Mesothelial cell of epicardium (in vitro differentiated cells): ENCODE measurements at regions not wholly inside any gene's neighbourhood (a gene's known extent, or its start where the extent isn't known, plus 50 kb on each side); places are given as distances from the start of the nearest gene placed in this dataset.
"Not testable (repeated sequence)": the region's sequence is repeated elsewhere in the genome, so short reads cannot be mapped to it uniquely, and the experiment has no call there.

ENCODE experiments used
- DNase-seq, 2 experiments: peaks; one replicate each; pipeline ENCODE4 v3.0.0; 2021; ENCODE audit warnings: low spot score in 2 of 2; ENCODE audit not compliant: unreplicated experiment in 2 of 2
- H3K27ac Mint-ChIP-seq: 2 replicates; pipeline ENCODE4 v1.8.0; 2021; ENCODE audit warnings: mixed read lengths
- H3K27me3 Mint-ChIP-seq: 2 replicates; pipeline ENCODE4 v1.8.0; 2021; ENCODE audit warnings: low read depth, mixed read lengths
- H3K36me3 Mint-ChIP-seq: 2 replicates; pipeline ENCODE4 v1.8.0; 2021; ENCODE audit warnings: mixed read lengths
- H3K4me1 Mint-ChIP-seq: 2 replicates; pipeline ENCODE4 v1.8.0; 2021; ENCODE audit warnings: mixed read lengths
- H3K4me3 Mint-ChIP-seq: 2 replicates; pipeline ENCODE4 v1.8.0; 2021; ENCODE audit warnings: mild to moderate bottlenecking, moderate library complexity, mixed read lengths
- H3K9me3 Mint-ChIP-seq: 2 replicates; pipeline ENCODE4 v1.8.0; 2021; ENCODE audit warnings: mixed read lengths
- TF ChIP-seq, protein P1 (sequence below): fragments of 200-600 bp; sonication (generic); IDR thresholded peaks from one replicate; pipeline ENCODE4 v1.5.0; 2021; ENCODE audit warnings: antibody characterized with exemption; ENCODE audit not compliant: unreplicated experiment

GRCh38 chr5:25418319-25418859 lies 773.6 kb upstream of the CDH10 start:
- no peak overlapping the region for H3K4me3 Mint-ChIP-seq
- TF ChIP-seq, protein P1, sequence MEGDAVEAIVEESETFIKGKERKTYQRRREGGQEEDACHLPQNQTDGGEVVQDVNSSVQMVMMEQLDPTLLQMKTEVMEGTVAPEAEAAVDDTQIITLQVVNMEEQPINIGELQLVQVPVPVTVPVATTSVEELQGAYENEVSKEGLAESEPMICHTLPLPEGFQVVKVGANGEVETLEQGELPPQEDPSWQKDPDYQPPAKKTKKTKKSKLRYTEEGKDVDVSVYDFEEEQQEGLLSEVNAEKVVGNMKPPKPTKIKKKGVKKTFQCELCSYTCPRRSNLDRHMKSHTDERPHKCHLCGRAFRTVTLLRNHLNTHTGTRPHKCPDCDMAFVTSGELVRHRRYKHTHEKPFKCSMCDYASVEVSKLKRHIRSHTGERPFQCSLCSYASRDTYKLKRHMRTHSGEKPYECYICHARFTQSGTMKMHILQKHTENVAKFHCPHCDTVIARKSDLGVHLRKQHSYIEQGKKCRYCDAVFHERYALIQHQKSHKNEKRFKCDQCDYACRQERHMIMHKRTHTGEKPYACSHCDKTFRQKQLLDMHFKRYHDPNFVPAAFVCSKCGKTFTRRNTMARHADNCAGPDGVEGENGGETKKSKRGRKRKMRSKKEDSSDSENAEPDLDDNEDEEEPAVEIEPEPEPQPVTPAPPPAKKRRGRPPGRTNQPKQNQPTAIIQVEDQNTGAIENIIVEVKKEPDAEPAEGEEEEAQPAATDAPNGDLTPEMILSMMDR = no peak

GRCh38 chr5:25416960-25417359 lies 772.2 kb upstream of the CDH10 start:
- H3K4me1 Mint-ChIP-seq = no peaks in the 10 kb centered on the region
- no peak for DNase-seq
- H3K4me3 Mint-ChIP-seq = no peak overlapping the region
- no peaks in the 10 kb centered on the region for H3K9me3 Mint-ChIP-seq
- no peaks in the 10 kb centered on the region for H3K27me3 Mint-ChIP-seq
- H3K27ac Mint-ChIP-seq = no peak overlapping the region
- TF ChIP-seq, protein P1 = no peak
- H3K36me3 Mint-ChIP-seq = no peaks in the 10 kb centered on the region

More at GRCh38 chr5:25418319-25418859, 773.6 kb upstream of the CDH10 start:
- Mint-ChIP-seq H3K4me1 (no peaks in the 10 kb centered on the region), H3K27me3 (no peaks in the 10 kb centered on the region), H3K27ac (no peak overlapping the region), H3K9me3 (no peaks in the 10 kb centered on the region), H3K36me3 (no peaks in the 10 kb centered on the region)
- no peak for DNase-seq

- H3K27ac Mint-ChIP-seq = no peak overlapping the region
- no peak overlapping the region for H3K4me3 Mint-ChIP-seq
- H3K27me3 Mint-ChIP-seq = no peaks in the 10 kb centered on the region
- H3K36me3 Mint-ChIP-seq = no peaks in the 10 kb centered on the region
- no peaks in the 10 kb centered on the region for H3K4me1 Mint-ChIP-seq
- H3K9me3 Mint-ChIP-seq = no peaks in the 10 kb centered on the region
- TF ChIP-seq, protein P1 = no peak
- no peak for DNase-seq
These were observed 771.2 kb upstream of the CDH10 start for GRCh38 chr5:25415970-25416369.

GRCh38 chr5:25414742-25415141 lies 770.0 kb upstream of the CDH10 start:
- DNase-seq = no peak
- H3K27ac Mint-ChIP-seq = no peak overlapping the region

DNA sequence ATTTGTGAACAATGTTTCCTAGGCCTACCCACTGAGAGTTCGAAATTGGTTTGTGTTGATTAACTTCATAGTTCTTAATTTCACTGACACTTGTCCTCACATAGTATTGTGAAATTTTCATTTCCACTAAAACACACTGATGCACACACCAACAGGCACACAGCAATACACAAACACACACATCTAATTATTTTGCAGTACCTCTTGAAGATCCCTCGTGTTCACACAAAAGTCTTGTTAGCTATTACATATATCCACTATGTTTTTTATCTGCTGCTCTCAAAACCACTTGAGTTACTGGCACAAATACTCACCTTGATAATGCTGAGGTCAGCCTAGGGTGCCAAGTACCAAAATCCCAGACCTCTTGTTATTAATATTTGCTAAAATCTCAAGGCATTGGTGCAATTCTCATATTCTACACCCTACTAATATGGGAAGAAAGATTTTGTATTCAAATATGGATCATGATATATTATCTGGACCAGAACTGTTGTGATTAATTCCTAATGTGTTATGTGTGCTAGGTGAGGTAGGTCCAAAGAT lies 767.4 kb upstream of the CDH10 start:
- Mint-ChIP-seq H3K27me3 (no peaks in the 10 kb centered on the region), H3K9me3 (peaks cover 19% of the 10 kb centered on the region), H3K4me1 (no peaks in the 10 kb centered on the region), H3K4me3 (no peak overlapping the region), H3K27ac (no peak overlapping the region), H3K36me3 (peaks cover 8% of the 10 kb centered on the region)
- no peak for DNase-seq
- TF ChIP-seq, protein P1 = no peak

More at GRCh38 chr5:25414742-25415141, 770.0 kb upstream of the CDH10 start:
- H3K27me3 Mint-ChIP-seq = no peaks in the 10 kb centered on the region
- TF ChIP-seq, protein P1 = no peak
- H3K4me1 Mint-ChIP-seq = no peaks in the 10 kb centered on the region
- peaks cover under 1% of the 10 kb centered on the region for H3K9me3 Mint-ChIP-seq
- no peak overlapping the region for H3K4me3 Mint-ChIP-seq
- no peaks in the 10 kb centered on the region for H3K36me3 Mint-ChIP-seq

- not testable (repeated sequence) for H3K4me1 Mint-ChIP-seq, H3K27ac Mint-ChIP-seq, H3K27me3 Mint-ChIP-seq, DNase-seq, H3K4me3 Mint-ChIP-seq
- H3K36me3 Mint-ChIP-seq = peaks cover 11% of the 10 kb centered on the region
- H3K9me3 Mint-ChIP-seq = peaks cover 32% of the 10 kb centered on the region
These were observed 762.6 kb upstream of the CDH10 start for GRCh38 chr5:25407365-25407764.
